NCI-H2107 (cell line): ENCODE measurements at regions not wholly inside any gene's neighbourhood (a gene's known extent, or its start where the extent isn't known, plus 50 kb on each side); places are given as distances from the start of the nearest gene placed in this dataset.

Experiments
- DNase-seq: peaks from one replicate; lab custom pipeline; 2025; lab: John Stamatoyannopoulos, UW

GRCh38 chr10:131487822-131488221 is 176.3 kb upstream of the TCERG1L start:
- no peak for DNase-seq

- DNase-seq, result no peak
Measured at GRCh38 chr10:131490991-131491594, 179.6 kb upstream of the TCERG1L start.

GRCh38 chr10:131492211-131492857 is 180.8 kb upstream of the TCERG1L start:
- DNase-seq, result no peak

- no peak for DNase-seq
Measured at GRCh38 chr10:131493432-131493831, 181.9 kb upstream of the TCERG1L start.

- DNase-seq, result no peak
Measured at GRCh38 chr10:131494451-131494850, 182.9 kb upstream of the TCERG1L start.

GRCh38 chr10:131495224-131495623 is 183.7 kb upstream of the TCERG1L start:
- no peak for DNase-seq

- no peak for DNase-seq
Measured at GRCh38 chr10:131495892-131496291, 184.4 kb upstream of the TCERG1L start.

- DNase-seq, result no peak
Measured at GRCh38 chr10:131496351-131497052, 185.0 kb upstream of the TCERG1L start.

GRCh38 chr10:131499566-131499965 is 188.0 kb upstream of the TCERG1L start:
- DNase-seq, result no peak

- DNase-seq, result no peak
Measured at GRCh38 chr10:131500181-131500580, 188.7 kb upstream of the TCERG1L start.

GRCh38 chr10:131500892-131501291 is 189.4 kb upstream of the TCERG1L start:
- no peak for DNase-seq

GRCh38 chr10:131503992-131504391 is 192.5 kb upstream of the TCERG1L start:
- no peak for DNase-seq

- no peak for DNase-seq
Measured at GRCh38 chr10:131511391-131511790, 199.9 kb upstream of the TCERG1L start.

GRCh38 chr10:131512852-131513251 is 201.3 kb upstream of the TCERG1L start:
- DNase-seq, result no peak

GRCh38 chr10:131513445-131513844 is 201.9 kb upstream of the TCERG1L start:
- DNase-seq, result no peak

GRCh38 chr10:131513901-131514300 is 202.4 kb upstream of the TCERG1L start:
- DNase-seq, result no peak

GRCh38 chr10:131514454-131514853 is 202.9 kb upstream of the TCERG1L start:
- no peak for DNase-seq

- DNase-seq, result no peak
Measured at GRCh38 chr10:131516285-131516684, 204.8 kb upstream of the TCERG1L start.

- DNase-seq, result no peak
Measured at GRCh38 chr10:131517781-131518180, 206.3 kb upstream of the TCERG1L start.

GRCh38 chr10:131519723-131520605 is 208.4 kb upstream of the TCERG1L start:
- no peak for DNase-seq

- DNase-seq, result no peak
Measured at GRCh38 chr10:131531265-131532190, 220.0 kb upstream of the TCERG1L start.
